ENCODE measurements at regions not wholly inside any gene's neighbourhood (a gene's known extent, or its start where the extent isn't known, plus 50 kb on each side); places are given as distances from the start of the nearest gene placed in this dataset.

DNA sequence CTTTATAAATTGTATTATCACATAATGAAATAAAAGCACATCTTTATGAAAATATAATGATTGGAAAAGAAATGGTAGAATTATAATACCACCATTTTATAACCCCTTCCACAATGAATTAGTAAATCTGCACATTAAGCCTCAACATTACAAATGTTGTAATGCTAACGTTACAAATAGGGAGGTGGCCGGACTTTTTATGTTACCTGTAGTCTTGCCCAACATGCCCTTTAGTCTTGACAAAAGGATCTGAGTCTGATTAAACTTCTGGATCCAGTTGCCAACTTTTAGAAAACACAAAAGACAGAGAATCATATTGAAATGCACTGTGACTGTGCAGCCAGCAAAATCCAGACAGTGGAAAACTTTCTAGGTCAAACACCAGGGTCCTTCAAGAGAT, 617.3 kb downstream of the KCNJ3 start:
- H3K4me1 Mint-ChIP-seq (ENCODE audit: low read depth, unreplicated experiment) = no peaks in the 10 kb centered on the region
- CTCF ChIA-PET = no interaction called here
- H3K27me3 ChIP-seq (replicated peaks; ENCODE audit: control insufficient read depth, insufficient read depth, low read length) = no peaks in the 10 kb centered on the region
- no peaks in the 10 kb centered on the region for H3K36me3 Mint-ChIP-seq (ENCODE audit: insufficient read depth, unreplicated experiment)
- H3K4me3 ChIP-seq (ENCODE audit: low read depth, low read length) = no peak overlapping the region
- POLR2A ChIA-PET = no interaction called here
- no peaks in the 10 kb centered on the region for H3K9me3 ChIP-seq
- no peaks in the 10 kb centered on the region for H3K4me1 ChIP-seq
- no peak for DNase-seq
- no peak overlapping the region for H3K4me3 Mint-ChIP-seq (ENCODE audit: unreplicated experiment)
- H3K36me3 ChIP-seq (ENCODE audit: control insufficient read depth, insufficient read depth, low read length) = no peaks in the 10 kb centered on the region
- no TSS peak for BruUV-seq (replicated peaks)
- H3K9me3 Mint-ChIP-seq (ENCODE audit: unreplicated experiment) = no peaks in the 10 kb centered on the region
- no peaks in the 10 kb centered on the region for H3K27me3 Mint-ChIP-seq (ENCODE audit: insufficient read depth, unreplicated experiment)
- intact Hi-C loops (cut with micrococcal nuclease; ENCODE audit: unreplicated experiment) = no loop called here
- H3K27ac Mint-ChIP-seq (ENCODE audit: unreplicated experiment) = no peak overlapping the region
- TF ChIP-seq CTCF (IDR thresholded peaks at IDR 0.05; ENCODE audit: insufficient read depth in 1 of 2, low read depth in 1 of 2, low read length in 1 of 2, severe bottlenecking in 1 of 2, unreplicated experiment in 1 of 2) = no peak

GRCh38 chr2:155310589-155310988, 612.1 kb downstream of the KCNJ3 start:
- Histone ChIP-seq H3K4me1 (no peaks in the 10 kb centered on the region), H3K36me3 (ENCODE audit: control insufficient read depth, insufficient read depth, low read length) (no peaks in the 10 kb centered on the region), H3K27me3 (replicated peaks; ENCODE audit: control insufficient read depth, insufficient read depth, low read length) (no peaks in the 10 kb centered on the region), H3K9me3 (no peaks in the 10 kb centered on the region), H3K4me3 (ENCODE audit: low read depth, low read length) (no peak overlapping the region)
- no peaks in the 10 kb centered on the region for H3K27me3 Mint-ChIP-seq (ENCODE audit: insufficient read depth, unreplicated experiment)
- H3K36me3 Mint-ChIP-seq (ENCODE audit: insufficient read depth, unreplicated experiment) = no peaks in the 10 kb centered on the region
- no peak for DNase-seq
- intact Hi-C loops (cut with micrococcal nuclease; ENCODE audit: unreplicated experiment) = loop anchor here (1.0 kb wide), 3 partner anchors 54 to 908 kb away; no protein-coding TSS in a partner anchor
- peak; percentile 44 to 66 for TF ChIP-seq CTCF (IDR thresholded peaks at IDR 0.05; ENCODE audit: insufficient read depth in 1 of 2, low read depth in 1 of 2, low read length in 1 of 2, severe bottlenecking in 1 of 2, unreplicated experiment in 1 of 2)
- POLR2A ChIA-PET = no interaction called here
- CTCF ChIA-PET = interaction anchor here (0.6 to 1.0 kb wide), 4 partner anchors 60 to 861 kb away, joined by 3 to 6 read pairs (median 4); no protein-coding TSS in a partner anchor
- no peak overlapping the region for H3K27ac Mint-ChIP-seq (ENCODE audit: unreplicated experiment)
- H3K4me1 Mint-ChIP-seq (ENCODE audit: low read depth, unreplicated experiment) = no peaks in the 10 kb centered on the region
- no peak overlapping the region for H3K4me3 Mint-ChIP-seq (ENCODE audit: unreplicated experiment)
- H3K9me3 Mint-ChIP-seq (ENCODE audit: unreplicated experiment) = no peaks in the 10 kb centered on the region
- BruUV-seq (replicated peaks) = no TSS peak

- CTCF ChIA-PET = no interaction called here
- Mint-ChIP-seq H3K9me3 (ENCODE audit: unreplicated experiment) (no peaks in the 10 kb centered on the region), H3K4me3 (ENCODE audit: unreplicated experiment) (no peak overlapping the region), H3K27me3 (ENCODE audit: insufficient read depth, unreplicated experiment) (no peaks in the 10 kb centered on the region), H3K4me1 (ENCODE audit: low read depth, unreplicated experiment) (no peaks in the 10 kb centered on the region), H3K27ac (ENCODE audit: unreplicated experiment) (no peak overlapping the region), H3K36me3 (ENCODE audit: insufficient read depth, unreplicated experiment) (no peaks in the 10 kb centered on the region)
- no peak for DNase-seq
- H3K4me1 ChIP-seq = no peaks in the 10 kb centered on the region
- no TSS peak for BruUV-seq (replicated peaks)
- no peak for TF ChIP-seq CTCF (IDR thresholded peaks at IDR 0.05; ENCODE audit: insufficient read depth in 1 of 2, low read depth in 1 of 2, low read length in 1 of 2, severe bottlenecking in 1 of 2, unreplicated experiment in 1 of 2)
- H3K27me3 ChIP-seq (replicated peaks; ENCODE audit: control insufficient read depth, insufficient read depth, low read length) = no peaks in the 10 kb centered on the region
- intact Hi-C loops (cut with micrococcal nuclease; ENCODE audit: unreplicated experiment) = loop anchor here (5.0 kb wide), 1 partner anchor 857 kb away; no protein-coding TSS in a partner anchor
- H3K9me3 ChIP-seq = no peaks in the 10 kb centered on the region
- POLR2A ChIA-PET = no interaction called here
- H3K4me3 ChIP-seq (ENCODE audit: low read depth, low read length) = no peak overlapping the region
- no peaks in the 10 kb centered on the region for H3K36me3 ChIP-seq (ENCODE audit: control insufficient read depth, insufficient read depth, low read length)
Measured at GRCh38 chr2:155309483-155309882, 611.0 kb downstream of the KCNJ3 start.

Measured in Caco-2 (cell line).